ENCODE measurements at regions not wholly inside any gene's neighbourhood (a gene's known extent, or its start where the extent isn't known, plus 50 kb on each side); places are given as distances from the start of the nearest gene placed in this dataset.

DNA sequence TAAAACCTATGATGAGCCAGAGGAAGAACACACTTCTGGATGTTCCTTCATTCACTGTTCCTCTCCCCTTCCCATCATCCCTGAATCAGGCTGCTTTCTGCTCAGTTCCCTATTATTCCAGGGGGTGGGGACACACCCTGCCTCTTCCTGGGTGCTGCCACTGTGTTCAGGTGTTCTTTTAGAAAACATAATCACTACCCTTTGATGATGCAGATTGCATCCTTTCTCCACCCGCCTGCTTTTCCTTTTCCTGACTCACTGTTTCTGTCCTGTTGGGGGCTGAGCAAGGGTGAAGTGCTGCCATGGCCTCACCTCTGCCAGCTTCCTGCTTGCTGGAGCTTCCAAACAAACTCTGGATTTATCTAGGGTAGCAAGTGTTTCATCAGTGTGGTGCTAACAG lies 331.9 kb upstream of the GRIA1 start:
- no peak for TF ChIP-seq POLR2AphosphoS5 (IDR thresholded peaks at IDR 0.05)
- TF ChIP-seq CTCF (IDR thresholded peaks at IDR 0.05) = no peak
- no peak for TF ChIP-seq EP300 (IDR thresholded peaks at IDR 0.05)
- no peak for TF ChIP-seq POLR2A (IDR thresholded peaks at IDR 0.05)
